Smooth muscle cell (in vitro differentiated cells): ENCODE measurements at regions not wholly inside any gene's neighbourhood (a gene's known extent, or its start where the extent isn't known, plus 50 kb on each side); places are given as distances from the start of the nearest gene placed in this dataset.

Experiments
- DNase-seq: peaks from one replicate; lab custom pipeline; 2025; ENCODE audit not compliant: unreplicated experiment; lab: John Stamatoyannopoulos, UW
- H2AFZ ChIP-seq: fragments of 200-600 bp; sonication (generic); 2 replicates; pipeline ENCODE4 v1.6.0; 2016; ENCODE audit warnings: antibody characterized with exemption, low read depth, mild to moderate bottlenecking
- H3F3A ChIP-seq: fragments of 200-600 bp; sonication (generic); 2 replicates; pipeline ENCODE4 v1.6.0; 2017; ENCODE audit warnings: antibody characterized with exemption, low read depth
- H3K27ac ChIP-seq: fragments of 200-600 bp; sonication (generic); 2 replicates; pipeline ENCODE4 v1.5.1; 2016; ENCODE audit warnings: low read depth, mild to moderate bottlenecking
- H3K27me3 ChIP-seq: fragments of 200-600 bp; sonication (generic); 2 replicates; pipeline ENCODE4 v1.6.1; 2016; ENCODE audit warnings: low read depth, mild to moderate bottlenecking
- H3K36me3 ChIP-seq: fragments of 200-600 bp; sonication (generic); 2 replicates; pipeline ENCODE4 v1.5.1; 2016; ENCODE audit warnings: low read depth
- H3K4me1 ChIP-seq: fragments of 200-600 bp; sonication (generic); 2 replicates; pipeline ENCODE4 v1.5.1; 2016; ENCODE audit warnings: low read depth
- H3K4me2 ChIP-seq: fragments of 200-600 bp; sonication (generic); 2 replicates; pipeline ENCODE4 v1.6.0; 2016; ENCODE audit warnings: mild to moderate bottlenecking
- H3K4me3 ChIP-seq: fragments of 200-600 bp; sonication (generic); 2 replicates; pipeline ENCODE4 v1.5.1; 2016; ENCODE audit warnings: mild to moderate bottlenecking
- H3K79me2 ChIP-seq: fragments of 200-600 bp; sonication (generic); 2 replicates; pipeline ENCODE4 v1.6.0; 2016; ENCODE audit warnings: low read depth, mild to moderate bottlenecking
- H3K9ac ChIP-seq: fragments of 200-600 bp; sonication (generic); 2 replicates; pipeline ENCODE4 v1.6.0; 2016; ENCODE audit warnings: low read depth
- H3K9me3 ChIP-seq: fragments of 200-600 bp; sonication (generic); replicated peaks from 2 replicates; pipeline ENCODE4 v1.5.1; 2016; ENCODE audit warnings: low read depth
- H4K20me1 ChIP-seq: fragments of 200-600 bp; sonication (generic); 2 replicates; pipeline ENCODE4 v1.6.0; 2016; ENCODE audit warnings: low read depth
- WGBS: methylation state at CpG from one replicate; pipeline ENCODE4 v1.1.7; 2016; ENCODE audit warnings: low lambda C conversion rate; 5-methylcytosine and 5-hydroxymethylcytosine counted together
- TF ChIP-seq, protein P1 (sequence below): fragments of 200-600 bp; sonication (generic); IDR thresholded peaks from 2 replicates; pipeline ENCODE4 v1.5.1; 2017; ENCODE audit warnings: borderline replicate concordance, mild to moderate bottlenecking, antibody characterized with exemption; ENCODE audit not compliant: insufficient read depth, poor library complexity, severe bottlenecking

DNA sequence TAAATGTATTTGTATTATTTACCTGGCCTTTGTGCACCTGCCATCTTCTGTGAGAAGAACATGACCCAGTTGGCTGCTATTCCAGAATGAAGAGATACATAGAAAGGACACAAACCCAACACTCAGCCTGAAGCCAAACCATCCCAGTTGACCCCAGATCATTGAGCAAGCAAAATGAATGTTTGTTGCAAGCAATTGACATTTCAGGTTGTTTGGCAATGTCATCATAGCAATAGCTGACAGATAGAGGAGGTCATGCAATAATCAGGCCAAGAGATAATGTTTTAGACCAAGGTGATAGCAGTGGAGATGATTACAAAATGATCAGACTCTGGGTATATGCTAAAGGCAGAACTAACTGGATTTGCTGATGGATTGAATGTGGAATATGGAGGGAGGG lies 71.2 kb upstream of the TMEM164 start:
- Histone ChIP-seq H3K27me3 (no peaks in the 10 kb centered on the region), H3K79me2 (no peaks in the 10 kb centered on the region), H4K20me1 (no peaks in the 10 kb centered on the region), H3F3A (no peaks in the 10 kb centered on the region), H3K4me3 (no peak overlapping the region), H3K9ac (no peak overlapping the region), H3K4me1 (no peaks in the 10 kb centered on the region), H2AFZ (no peak overlapping the region), H3K4me2 (no peak overlapping the region), H3K36me3 (no peaks in the 10 kb centered on the region), H3K9me3 (no peaks in the 10 kb centered on the region), H3K27ac (no peak overlapping the region)
- TF ChIP-seq, protein P1, sequence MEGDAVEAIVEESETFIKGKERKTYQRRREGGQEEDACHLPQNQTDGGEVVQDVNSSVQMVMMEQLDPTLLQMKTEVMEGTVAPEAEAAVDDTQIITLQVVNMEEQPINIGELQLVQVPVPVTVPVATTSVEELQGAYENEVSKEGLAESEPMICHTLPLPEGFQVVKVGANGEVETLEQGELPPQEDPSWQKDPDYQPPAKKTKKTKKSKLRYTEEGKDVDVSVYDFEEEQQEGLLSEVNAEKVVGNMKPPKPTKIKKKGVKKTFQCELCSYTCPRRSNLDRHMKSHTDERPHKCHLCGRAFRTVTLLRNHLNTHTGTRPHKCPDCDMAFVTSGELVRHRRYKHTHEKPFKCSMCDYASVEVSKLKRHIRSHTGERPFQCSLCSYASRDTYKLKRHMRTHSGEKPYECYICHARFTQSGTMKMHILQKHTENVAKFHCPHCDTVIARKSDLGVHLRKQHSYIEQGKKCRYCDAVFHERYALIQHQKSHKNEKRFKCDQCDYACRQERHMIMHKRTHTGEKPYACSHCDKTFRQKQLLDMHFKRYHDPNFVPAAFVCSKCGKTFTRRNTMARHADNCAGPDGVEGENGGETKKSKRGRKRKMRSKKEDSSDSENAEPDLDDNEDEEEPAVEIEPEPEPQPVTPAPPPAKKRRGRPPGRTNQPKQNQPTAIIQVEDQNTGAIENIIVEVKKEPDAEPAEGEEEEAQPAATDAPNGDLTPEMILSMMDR, result no peak
- no peak for DNase-seq

DNA sequence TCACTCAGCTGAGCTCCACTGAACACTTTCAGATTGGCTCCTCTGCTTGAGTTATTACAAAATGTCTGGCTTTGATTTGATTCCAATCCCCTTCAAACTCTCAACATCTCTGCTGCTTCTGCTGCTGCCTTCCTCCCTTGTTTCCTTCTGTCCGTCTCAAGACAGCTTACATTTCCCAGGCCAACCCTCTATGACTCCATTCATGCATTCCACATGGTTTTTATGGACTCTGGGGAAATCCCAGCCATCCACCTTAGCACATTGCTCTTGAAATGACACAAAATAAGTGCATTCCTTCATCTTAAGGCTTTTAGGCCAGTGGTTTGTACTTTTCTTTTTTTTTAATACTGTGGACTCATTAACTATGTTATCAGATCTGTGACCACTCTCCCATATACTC lies 68.5 kb upstream of the TMEM164 start:
- Histone ChIP-seq H2AFZ (no peak overlapping the region), H4K20me1 (no peaks in the 10 kb centered on the region), H3K27ac (peak overlapping the region; percentile 37), H3K27me3 (no peaks in the 10 kb centered on the region), H3K4me2 (peak overlapping the region; percentile 16), H3K4me1 (no peaks in the 10 kb centered on the region), H3K9ac (no peak overlapping the region), H3K9me3 (no peaks in the 10 kb centered on the region), H3K36me3 (no peaks in the 10 kb centered on the region), H3K79me2 (no peaks in the 10 kb centered on the region), H3K4me3 (no peak overlapping the region), H3F3A (no peaks in the 10 kb centered on the region)
- WGBS, result 21% methylated on average over 1 of the region's 1 CpG
- TF ChIP-seq, protein P1, result no peak
- no peak for DNase-seq

DNA sequence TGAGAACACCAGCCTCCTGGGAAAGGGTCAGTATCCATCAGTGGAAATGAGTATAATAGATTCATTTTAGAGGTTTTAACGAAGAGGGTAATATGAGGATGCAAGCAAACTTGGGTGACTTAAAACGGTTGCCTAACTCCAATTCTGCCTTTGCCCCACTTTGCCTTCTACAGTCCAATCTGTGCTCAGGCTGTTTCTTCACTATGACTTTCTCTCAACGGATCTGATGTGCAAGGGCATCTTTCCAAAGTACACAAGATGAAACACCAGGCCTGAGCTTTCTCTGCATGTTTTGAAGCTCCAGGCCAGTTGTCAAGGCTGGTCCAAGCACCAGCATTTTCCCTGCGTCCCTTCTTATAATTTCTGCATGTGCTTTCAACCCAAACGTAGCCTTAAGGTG lies 68.0 kb upstream of the TMEM164 start:
- Histone ChIP-seq H3K4me1 (no peaks in the 10 kb centered on the region), H3K4me2 (peak overlapping the region; percentile 16), H3K79me2 (no peaks in the 10 kb centered on the region), H3K36me3 (no peaks in the 10 kb centered on the region), H4K20me1 (no peaks in the 10 kb centered on the region), H3K4me3 (no peak overlapping the region), H3K27me3 (no peaks in the 10 kb centered on the region), H3K9me3 (no peaks in the 10 kb centered on the region), H2AFZ (no peak overlapping the region), H3K27ac (peak overlapping the region; percentile 37), H3F3A (no peaks in the 10 kb centered on the region), H3K9ac (no peak overlapping the region)
- WGBS, result 50% methylated on average over 5 of the region's 5 CpGs
- DNase-seq, result no peak
- TF ChIP-seq, protein P1, result no peak

DNA sequence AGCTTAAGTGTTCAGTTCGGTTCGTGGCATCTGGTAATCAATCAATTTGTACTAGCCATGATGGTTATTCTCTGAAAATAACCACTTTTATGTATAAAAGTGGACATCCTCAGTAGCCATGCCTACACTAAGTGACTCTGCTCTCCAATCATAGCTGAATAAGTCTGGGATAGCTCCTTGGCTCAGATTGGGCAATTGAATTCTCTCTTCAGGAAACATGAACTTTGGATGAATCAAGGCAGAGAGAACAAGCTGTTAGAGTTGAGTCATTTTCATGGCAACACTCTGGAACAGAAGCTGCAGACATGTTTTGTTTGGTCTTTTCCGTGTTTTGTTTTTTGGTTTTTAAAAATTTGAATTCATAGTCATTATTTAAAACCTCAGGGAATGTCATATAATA lies 66.8 kb upstream of the TMEM164 start:
- TF ChIP-seq, protein P1, result no peak
- Histone ChIP-seq H3K4me3 (no peak overlapping the region), H3K9ac (no peak overlapping the region), H3K36me3 (no peaks in the 10 kb centered on the region), H3K4me1 (no peaks in the 10 kb centered on the region), H3K4me2 (no peak overlapping the region), H4K20me1 (no peaks in the 10 kb centered on the region), H3K27me3 (no peaks in the 10 kb centered on the region), H2AFZ (no peak overlapping the region), H3K9me3 (no peaks in the 10 kb centered on the region), H3K79me2 (no peaks in the 10 kb centered on the region), H3F3A (no peaks in the 10 kb centered on the region), H3K27ac (peak overlapping the region; percentile 73)
- no peak for DNase-seq
- WGBS, result 65% methylated on average over 3 of the region's 3 CpGs
